Ramos (cell line): ENCODE measurements at regions not wholly inside any gene's neighbourhood (a gene's known extent, or its start where the extent isn't known, plus 50 kb on each side); places are given as distances from the start of the nearest gene placed in this dataset.

Experiments
- in situ Hi-C: fragments of 300-500 bp; cut with MboI; formaldehyde crosslinking; loops from one replicate; pipeline ENCODE4 v1.14.3; 2022; ENCODE audit warnings: low sequenced_read_pairs; ENCODE audit not compliant: unreplicated experiment

DNA sequence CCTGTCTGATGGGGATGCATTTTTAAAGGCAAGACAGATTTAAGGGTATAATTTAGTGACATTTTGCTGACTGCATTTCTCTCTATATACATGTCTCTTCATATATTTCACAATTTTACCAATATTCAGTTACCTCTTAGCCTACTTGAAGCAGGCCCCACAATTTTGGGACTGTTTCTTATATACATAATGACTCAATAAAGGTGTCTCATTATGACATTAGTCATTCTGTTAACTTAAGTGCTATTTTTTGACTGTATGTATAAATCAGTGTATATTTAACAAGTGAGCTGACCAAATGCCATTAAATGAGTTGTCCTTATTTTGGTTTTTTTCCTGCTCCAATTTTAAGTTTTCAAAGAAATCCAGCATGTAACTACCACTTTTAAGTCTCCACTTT, 313.3 kb downstream of the SOX4 start:
- in situ Hi-C loops: no loop called here

DNA sequence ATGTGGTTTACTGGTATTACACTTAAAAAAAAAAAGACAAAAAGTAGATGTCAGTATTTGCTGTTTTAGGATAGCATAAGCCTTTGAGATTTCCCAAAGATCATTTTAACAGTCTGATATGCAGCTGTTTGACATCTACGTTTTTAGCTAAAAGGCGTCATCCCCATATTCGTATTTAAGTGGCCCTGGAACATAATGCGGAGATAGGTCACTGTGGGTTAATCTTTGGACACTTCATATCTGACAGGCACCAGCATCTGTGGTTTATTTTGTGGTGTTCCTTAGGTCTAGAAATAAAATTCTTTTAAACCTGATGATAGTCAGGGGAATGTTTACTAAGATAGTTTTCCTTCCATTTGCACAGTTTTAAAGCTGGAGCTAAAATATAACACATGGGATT, 313.7 kb downstream of the SOX4 start:
- in situ Hi-C loops: no loop called here

DNA sequence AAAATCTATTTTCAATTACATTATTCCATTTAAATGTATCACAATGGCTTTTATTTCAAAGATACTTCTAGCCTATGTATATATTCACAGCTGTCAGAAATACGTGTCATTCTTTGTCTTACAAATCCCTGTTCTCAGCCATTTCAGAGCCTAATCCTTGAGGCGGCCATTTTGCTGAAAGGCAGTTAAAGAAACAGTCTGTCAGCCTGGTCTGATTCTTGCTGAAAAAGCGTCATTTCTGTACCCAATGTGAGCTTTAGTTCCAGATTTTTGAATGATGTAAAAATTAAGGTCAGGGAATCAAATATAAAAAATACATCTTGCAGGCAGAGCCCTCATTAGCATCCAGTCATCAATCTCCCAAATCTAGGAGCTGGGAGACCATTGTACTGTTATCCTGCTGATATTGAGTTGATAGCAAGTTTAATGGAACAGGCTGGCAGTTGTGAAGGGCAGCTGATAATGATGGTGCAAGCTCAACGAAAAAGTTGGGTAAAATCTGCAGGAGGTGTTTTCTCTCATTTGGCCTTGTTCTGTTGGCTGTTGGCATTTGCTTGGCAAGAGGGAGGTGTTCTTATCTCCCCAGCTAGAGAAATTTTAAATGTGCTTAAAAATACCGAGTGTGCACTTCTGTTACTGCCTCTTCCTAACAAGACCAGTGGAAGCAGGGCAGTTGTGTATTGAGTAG, 314.8 kb downstream of the SOX4 start:
- in situ Hi-C loops: no loop called here

DNA sequence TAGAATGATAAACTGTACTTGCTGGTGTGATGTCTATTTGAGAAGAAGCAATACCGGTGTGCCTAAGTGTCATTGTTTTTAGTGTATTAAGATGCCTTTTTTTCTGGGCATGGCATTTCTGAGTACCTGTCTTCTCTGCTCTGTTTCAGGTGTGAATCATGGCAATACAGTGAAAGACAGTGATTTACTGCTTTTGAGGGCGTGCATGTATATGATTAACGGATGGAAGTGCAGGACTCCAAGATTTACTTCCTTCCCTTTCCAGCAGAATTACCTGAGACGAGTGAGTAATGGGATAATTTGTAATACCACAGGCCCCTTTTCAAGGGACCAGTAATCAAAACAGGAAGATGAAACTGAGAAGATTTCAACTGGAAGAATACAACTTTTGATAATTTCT, 315.8 kb downstream of the SOX4 start:
- in situ Hi-C loops: no loop called here

DNA sequence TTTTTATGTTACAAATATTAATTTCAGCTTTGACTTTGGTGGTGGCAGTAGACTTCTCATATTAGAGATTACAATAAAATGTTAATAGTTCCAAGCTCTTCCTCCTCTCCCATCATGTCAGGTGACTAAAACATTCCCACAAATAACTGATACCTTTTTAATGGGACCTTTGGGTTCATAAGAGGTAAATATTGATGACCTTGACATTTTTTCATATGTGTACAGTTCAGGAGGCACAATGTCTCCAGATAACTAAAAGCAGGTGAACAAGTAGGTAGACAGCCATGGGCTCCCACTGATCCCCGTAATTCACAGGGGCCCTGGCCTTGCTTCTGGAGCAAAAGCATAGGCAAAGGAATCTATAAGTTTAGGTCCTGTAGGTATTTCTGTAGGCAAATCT, 317.7 kb downstream of the SOX4 start:
- in situ Hi-C loops: no loop called here

DNA sequence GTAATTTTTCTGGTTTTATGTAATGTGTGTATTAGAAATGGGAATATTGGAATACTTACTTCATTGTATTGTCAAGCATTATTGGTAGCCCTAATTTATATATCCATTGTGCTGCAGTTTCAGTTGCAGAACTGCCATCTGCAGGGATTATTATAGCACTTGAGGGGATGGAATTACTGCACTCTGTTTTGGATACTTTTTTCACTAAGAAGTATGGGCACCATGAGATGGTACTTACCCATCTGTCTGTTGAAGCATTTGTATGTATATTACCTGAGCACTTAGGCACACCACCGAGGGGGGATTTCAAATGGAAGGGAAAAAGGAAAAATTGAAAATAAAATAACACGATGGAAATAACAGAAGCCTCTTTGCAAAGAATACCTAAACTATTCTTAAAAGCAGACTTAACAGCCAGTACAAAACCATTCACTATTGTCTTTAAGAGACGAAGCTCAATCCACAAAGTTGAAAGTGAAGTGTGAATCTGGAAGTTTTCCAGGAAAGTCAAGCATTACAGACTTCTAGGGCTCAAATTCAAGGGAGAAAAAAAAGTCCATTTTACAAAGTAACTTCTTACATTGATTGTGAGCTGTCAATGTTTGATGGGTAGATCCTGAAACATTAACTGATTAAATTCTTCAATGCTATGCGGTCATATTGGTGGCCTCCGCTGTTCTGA, 318.7 kb downstream of the SOX4 start:
- in situ Hi-C loops: no loop called here

DNA sequence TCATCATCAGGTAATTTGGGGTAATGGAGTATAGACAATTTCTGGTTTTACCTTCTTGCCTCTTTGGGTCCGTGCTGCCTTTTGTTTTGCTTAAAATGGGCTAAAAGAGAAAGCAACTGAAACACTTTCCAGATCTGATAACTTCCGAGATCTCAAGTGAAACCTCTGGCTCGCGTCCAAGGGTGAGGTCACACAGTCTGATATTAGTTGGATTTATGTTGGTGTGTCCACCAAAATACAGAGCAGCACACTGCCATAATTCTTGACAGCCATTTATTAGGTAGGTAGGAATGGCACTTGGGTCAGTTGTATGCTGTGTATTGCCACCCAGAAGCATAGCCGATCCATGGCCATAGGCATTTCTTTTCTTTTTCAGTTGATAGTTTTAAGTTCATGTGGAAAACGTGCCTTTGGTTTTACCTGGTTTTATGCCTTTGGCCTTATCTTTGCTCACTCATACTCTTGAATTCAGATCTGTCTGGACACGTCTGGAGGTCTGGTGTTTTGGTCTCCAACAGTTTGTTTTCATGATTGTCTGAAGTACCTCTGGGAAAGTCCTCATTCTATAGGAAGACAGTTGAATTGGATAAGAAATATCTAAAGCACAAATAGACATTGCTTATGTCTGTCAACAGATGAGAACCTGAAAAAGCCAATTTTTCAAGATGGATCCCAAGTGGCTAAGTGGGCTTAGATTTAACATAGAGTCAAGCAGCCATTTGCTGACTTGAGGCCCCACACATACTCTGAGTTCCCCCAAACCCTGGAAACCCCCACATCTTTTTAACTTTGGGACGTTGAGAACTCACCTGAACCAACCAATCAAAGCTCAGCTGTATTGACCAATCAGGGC, 320.8 kb downstream of the SOX4 start:
- in situ Hi-C loops: no loop called here

DNA sequence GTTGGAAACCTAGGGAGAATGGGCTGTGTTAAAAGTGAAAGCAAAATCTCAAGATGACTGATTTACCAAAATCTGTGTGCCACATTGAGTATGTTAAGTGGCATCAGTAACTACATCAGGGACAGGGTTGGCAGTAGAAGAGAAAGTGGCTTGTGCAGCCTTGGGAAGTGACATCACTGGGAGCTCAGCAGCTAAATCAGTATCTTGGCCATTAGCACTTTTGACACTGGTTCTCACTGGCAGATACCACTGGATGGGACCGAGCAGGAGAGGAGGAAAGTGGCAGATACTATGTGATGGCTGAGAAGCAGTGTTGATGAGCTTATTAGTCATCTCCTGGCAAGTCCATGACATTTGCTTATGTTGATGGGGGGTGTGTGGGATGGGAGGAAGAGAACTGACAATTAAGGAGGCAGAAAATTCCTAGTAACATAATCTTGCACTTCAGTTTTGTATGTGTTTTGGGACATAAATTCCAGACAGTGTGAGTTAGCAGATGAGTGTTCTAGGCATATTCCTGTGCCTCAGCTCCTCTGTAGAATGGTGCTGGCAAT, 322.2 kb downstream of the SOX4 start:
- in situ Hi-C loops: no loop called here

DNA sequence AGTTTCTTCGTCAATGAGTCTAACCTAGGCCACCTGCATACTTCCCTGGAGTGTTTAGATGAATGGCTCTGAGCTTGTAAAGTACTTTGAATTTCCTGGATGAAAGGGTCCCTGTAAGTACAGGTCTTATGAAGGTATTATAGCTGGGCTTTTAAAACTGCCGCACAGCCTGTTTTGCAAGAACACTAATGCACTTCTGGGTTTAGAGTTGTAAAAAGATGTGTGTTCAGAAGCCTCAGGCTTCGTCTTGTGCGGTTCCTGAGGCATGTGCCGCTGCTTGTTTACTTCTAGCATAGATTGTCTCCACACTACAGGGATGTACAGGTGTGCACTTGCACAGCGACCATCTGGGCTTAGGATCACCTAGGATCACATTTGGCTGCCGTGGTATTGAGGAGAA, 324.5 kb downstream of the SOX4 start:
- in situ Hi-C loops: no loop called here

DNA sequence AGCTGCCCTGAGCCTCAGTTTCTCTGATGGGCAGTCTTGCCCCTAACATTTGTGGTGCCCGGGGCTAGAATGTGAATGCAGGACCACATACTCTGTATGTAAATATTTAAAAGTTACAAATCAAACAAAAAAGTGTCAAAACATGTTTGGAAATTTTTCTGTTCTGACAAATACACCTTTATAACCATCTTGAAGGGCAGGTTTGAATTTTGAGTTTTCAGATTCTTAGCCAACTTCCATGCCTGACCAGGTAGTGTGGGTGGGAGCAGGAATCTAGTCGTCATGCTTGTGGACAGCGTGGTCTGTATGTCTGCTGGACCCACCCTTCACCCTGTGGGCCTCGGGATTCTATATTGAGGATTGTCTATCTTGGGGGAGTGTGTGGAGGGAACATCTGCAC, 325.1 kb downstream of the SOX4 start:
- in situ Hi-C loops: no loop called here

DNA sequence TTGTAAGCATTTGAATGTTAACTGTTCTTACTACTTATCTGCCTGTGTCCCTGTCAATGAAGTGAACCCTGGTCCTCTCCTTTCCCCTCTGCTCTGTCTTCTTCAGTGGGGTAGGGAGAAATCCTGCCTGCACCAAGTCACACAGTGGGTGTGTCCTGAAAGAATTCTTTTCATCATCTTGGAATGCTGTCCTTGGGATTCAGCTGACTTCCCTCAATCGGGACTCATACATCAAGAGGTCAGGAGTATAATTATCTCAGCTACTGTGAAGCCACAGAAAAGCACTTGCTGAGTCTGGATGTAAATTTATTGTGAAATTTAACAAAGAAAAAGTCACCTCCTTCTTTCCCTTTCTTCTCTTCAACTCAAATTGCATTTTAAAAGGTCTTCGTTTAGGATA, 328.5 kb downstream of the SOX4 start:
- in situ Hi-C loops: no loop called here

DNA sequence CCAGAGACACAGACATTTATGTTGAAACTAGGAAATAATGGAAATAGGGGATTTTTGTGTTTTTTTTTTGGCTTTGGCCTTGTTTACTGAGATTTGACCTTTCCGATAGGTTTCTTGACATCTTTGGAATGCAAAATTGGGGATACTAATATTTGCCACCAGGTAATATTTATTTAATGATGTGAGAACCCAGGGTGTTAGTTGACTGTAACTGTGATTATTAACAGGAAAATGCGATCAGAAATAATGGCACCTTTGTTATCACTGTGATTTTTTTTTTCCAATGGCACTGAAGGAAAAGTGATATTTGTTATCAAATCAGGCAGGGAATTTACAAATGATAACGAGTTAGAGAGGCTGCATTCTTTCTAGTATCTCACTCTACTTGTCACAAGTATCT, 330.5 kb downstream of the SOX4 start:
- in situ Hi-C loops: no loop called here

DNA sequence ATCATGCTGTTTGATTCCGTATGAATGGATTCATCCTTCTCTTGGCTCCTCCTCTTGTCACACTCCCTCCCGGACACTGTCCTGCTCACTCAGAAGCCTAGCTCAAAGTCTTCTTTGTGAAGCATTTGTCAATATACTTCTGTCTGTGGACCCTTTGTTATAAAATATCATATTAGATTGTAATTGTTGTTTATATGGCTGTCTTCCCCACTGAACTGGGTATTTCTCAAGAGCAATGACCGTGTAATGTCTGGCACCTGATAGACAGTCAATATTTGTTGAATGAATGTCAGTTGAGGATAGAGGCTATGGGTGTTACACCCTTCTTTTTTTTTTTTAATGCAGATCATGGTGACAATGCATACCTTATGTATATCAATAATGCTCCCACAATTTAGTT, 335.3 kb downstream of the SOX4 start:
- in situ Hi-C loops: no loop called here

DNA sequence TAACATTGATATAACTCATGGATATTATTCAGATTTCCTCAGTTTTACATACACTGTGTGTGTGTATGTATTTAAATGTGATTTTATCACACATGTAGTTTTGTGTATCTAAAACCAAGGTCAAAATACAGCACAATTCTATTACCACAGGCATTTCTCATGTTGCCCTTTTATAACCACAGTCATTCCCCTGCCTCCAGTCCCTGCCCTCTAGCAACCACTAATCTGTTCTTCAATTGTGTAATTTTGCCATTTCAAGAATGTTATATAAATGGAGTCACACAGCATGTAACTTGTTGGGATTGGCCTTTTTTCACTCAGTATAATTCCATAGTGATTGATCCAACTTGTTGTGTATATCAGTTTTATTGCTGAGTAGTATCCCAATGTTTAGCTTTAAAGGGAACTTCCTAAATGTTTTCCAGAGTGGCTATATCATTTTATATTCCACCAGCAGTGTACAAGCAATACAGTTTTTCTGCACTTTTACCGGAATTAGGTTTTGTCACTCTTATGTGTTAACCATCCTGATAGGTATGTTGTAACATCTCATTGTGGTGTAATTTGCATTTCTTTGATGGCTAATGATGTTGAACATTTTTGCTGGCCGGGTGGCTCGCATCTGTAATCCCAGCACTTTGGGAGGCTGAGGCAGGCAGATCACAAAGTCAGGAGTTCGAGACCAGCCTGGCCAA, 338.2 kb downstream of the SOX4 start:
- in situ Hi-C loops: loop anchor here (10.0 kb wide), 1 partner anchor 1367 kb away; no protein-coding TSS in a partner anchor

DNA sequence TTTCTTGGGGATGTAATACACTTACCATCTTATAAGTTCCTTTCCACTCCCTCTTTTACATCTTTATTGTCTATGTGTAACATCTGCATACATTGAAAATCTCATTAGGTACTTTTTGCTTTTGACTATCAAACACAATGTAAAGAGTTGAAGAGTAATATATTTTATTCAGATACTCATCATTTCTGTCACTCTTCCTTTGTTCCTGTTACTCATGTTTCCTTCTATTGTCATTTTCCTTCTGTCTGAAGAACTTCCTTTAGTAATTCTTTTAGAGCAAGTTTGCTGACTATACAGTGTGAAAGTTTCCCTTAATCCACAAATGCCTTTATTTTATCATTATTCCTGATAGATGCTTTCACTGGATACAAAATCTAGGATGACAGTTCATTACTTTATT, 339.8 kb downstream of the SOX4 start:
- in situ Hi-C loops: loop anchor here (10.0 kb wide), 1 partner anchor 1369 kb away; no protein-coding TSS in a partner anchor

DNA sequence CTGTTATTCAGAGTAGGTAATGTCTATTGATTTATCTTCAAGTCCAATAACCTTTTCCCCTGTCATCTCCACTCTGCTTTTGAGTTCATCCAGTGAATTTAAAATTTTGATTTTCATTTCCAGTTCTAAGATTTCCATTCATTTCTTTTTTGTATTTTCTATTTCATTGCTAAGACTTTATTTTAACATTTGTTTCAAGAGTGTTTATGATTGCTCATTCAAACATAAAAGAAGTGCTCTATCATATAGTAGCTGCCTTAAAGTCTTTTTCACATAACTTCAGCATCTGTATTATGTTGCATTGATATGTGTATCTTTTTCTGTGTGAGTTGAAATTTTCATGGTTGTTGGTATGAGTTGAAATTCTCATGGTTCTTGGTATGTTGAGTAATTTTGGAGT, 341.6 kb downstream of the SOX4 start:
- in situ Hi-C loops: loop anchor here (10.0 kb wide), 1 partner anchor 1370 kb away; no protein-coding TSS in a partner anchor

DNA sequence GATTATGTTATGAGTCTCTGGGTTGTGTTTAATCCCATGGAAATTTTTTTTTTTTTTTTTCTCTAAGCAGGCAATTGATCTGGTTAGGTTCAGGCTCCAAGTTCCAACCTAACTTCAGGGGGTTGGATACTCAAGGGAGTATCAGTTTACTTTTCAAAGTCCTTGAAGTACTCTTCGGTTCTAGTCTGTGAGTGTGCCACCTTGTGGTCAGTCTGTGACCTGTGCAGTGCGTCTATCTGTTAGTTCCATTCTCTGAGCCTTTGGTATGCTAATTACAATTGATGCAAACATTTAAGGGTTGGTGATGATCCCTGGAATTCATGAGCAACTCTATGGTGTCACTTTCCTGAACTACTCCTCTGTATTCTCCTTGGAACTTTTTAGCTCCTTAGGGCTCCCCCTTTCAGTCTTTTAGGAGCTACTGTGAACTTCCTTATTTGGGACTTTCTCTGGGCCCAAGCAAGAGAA, 342.0 kb downstream of the SOX4 start:
- in situ Hi-C loops: loop anchor here (10.0 kb wide), 1 partner anchor 1371 kb away; no protein-coding TSS in a partner anchor

DNA sequence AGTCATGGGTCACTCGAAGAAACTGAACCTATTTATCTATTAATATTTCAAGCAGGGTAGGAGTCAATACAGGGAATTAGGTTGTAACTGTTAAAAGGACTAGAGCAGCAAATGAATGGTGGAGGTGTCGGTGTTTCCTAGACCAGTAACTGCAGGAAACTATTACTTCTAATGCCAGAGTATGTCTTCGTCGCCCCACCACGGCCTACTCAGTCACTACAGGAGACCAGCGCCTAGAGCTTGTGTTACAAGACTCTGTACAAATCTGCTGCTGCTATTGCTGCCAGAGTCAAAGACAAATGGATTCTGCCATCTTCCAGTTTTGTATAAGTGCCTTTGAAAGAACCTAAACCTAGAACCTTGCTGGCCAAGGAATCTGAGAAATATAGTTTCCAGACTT, 343.9 kb downstream of the SOX4 start:
- in situ Hi-C loops: loop anchor here (10.0 kb wide), 1 partner anchor 1373 kb away; no protein-coding TSS in a partner anchor

DNA sequence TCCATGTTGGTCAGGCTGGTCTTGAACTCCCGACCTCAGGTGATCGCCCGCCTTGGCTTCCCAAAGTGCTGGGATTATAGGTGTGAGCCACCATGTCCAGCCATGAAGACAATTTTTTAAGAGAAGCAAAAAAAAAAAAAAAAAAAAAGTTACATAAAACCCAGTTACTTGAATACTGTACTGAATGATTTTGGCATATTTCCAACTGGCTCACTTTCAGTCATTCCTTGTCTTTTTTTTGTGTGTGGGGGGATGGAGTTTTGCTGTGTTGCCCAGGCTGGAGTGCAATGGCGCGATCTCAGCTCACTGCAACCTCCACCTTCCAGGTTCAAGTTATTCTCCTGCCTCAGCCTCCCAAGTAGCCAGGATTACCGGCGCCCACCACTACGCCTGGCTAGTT, 345.5 kb downstream of the SOX4 start:
- in situ Hi-C loops: loop anchor here (10.0 kb wide), 1 partner anchor 1374 kb away; no protein-coding TSS in a partner anchor

DNA sequence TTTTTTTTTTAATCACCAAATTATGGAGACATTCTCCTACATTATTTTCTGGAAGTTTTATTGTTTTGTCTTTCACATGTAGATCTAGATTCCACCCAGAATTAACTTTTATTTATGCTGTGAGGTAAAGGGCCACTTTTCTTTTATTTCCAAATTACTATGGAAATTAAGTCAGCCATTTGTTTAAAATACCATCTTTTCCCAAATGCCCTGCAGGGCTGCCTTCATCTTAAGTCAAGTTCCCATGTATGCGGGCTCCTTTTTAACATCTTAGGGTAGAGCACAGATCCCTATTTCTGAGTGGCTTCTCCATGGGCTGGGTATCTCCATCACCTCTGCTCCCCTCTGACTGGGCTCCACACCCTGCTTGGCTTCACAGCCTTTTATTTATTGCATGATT, 348.4 kb downstream of the SOX4 start:
- in situ Hi-C loops: no loop called here
